ENCODE measurements at regions not wholly inside any gene's neighbourhood (a gene's known extent, or its start where the extent isn't known, plus 50 kb on each side); places are given as distances from the start of the nearest gene placed in this dataset.

GRCh38 chr16:8326232-8326631 is 264.1 kb downstream of the TMEM114 start:
- TF ChIP-seq CTCF (IDR thresholded peaks at IDR 0.05) (no peak), EP300 (IDR thresholded peaks at IDR 0.05) (no peak), POLR2AphosphoS5 (IDR thresholded peaks at IDR 0.05) (no peak), POLR2A (IDR thresholded peaks at IDR 0.05; ENCODE audit: low read depth) (no peak)

Measured in esophagus muscularis mucosa (tissue), 4 donors.